DND-41 (cell line): ENCODE measurements at regions not wholly inside any gene's neighbourhood (a gene's known extent, or its start where the extent isn't known, plus 50 kb on each side); places are given as distances from the start of the nearest gene placed in this dataset.

Experiments
- ATAC-seq: fragments of 200-7000 bp; cut with Tn5 transposase; 3 replicates; pipeline ENCODE4 v1.9.1; 2021; ENCODE audit warnings: low read depth; ENCODE audit not compliant: insufficient read depth
- DNase-seq: peaks from one replicate; pipeline ENCODE4 v3.0.0-alpha.2; 2020
- H2AFZ ChIP-seq: 2 replicates; pipeline ENCODE4 v1.6.0; 2012; ENCODE audit warnings: low read depth, low read length
- H3K27ac ChIP-seq: 2 replicates; pipeline ENCODE4 v1.5.1; 2012; ENCODE audit warnings: low read length, inconsistent platforms
- H3K27me3 ChIP-seq: fragments of 200-600 bp; sonication (generic); 2 replicates; pipeline ENCODE4 v1.6.0; 2012; ENCODE audit warnings: low read length, mild to moderate bottlenecking, inconsistent platforms; ENCODE audit not compliant: insufficient read depth, poor library complexity
- H3K36me3 ChIP-seq: 2 replicates; pipeline ENCODE4 v1.5.1; 2012; ENCODE audit warnings: low read length, inconsistent platforms; ENCODE audit not compliant: insufficient read depth
- H3K4me1 ChIP-seq: 2 replicates; pipeline ENCODE4 v1.5.1; 2012; ENCODE audit warnings: mild to moderate bottlenecking, low read length; ENCODE audit not compliant: insufficient read depth
- H3K4me2 ChIP-seq: 2 replicates; pipeline ENCODE4 v1.6.0; 2012; ENCODE audit warnings: mild to moderate bottlenecking, moderate library complexity, low read length, inconsistent platforms; ENCODE audit not compliant: insufficient read depth
- H3K4me3 ChIP-seq, 2 experiments: fragments of 200-600 bp in 1 of 2; shearing (Covaris generic) in 1 of 2; 2 replicates each; pipeline ENCODE4 v1.5.1; 2012 to 2016; ENCODE audit warnings: inconsistent platforms in 2 of 2, low read length in 2 of 2, mild to moderate bottlenecking in 2 of 2, low read depth in 1 of 2, moderate library complexity in 1 of 2
- H3K79me2 ChIP-seq: 2 replicates; pipeline ENCODE4 v1.6.0; 2012; ENCODE audit warnings: low read length, inconsistent platforms; ENCODE audit not compliant: insufficient read depth
- H3K9ac ChIP-seq: 2 replicates; pipeline ENCODE4 v1.6.0; 2012; ENCODE audit warnings: low read depth, mild to moderate bottlenecking, inconsistent platforms, low read length, moderate library complexity
- H3K9me3 ChIP-seq: 2 replicates; pipeline ENCODE4 v1.5.1; 2012; ENCODE audit warnings: low read length, moderate library complexity, mild to moderate bottlenecking, inconsistent platforms; ENCODE audit not compliant: insufficient read depth, severe bottlenecking
- H4K20me1 ChIP-seq: 2 replicates; pipeline ENCODE4 v1.6.0; 2012; ENCODE audit warnings: low read length; ENCODE audit not compliant: insufficient read depth
- EZH2 ChIP-seq: IDR thresholded peaks from 3 replicates; pipeline ENCODE4 v1.6.1; 2012; ENCODE audit warnings: borderline replicate concordance, low read depth, mild to moderate bottlenecking, moderate library complexity, low read length, inconsistent platforms; ENCODE audit not compliant: severe bottlenecking
- TF ChIP-seq, protein P1 (sequence below): IDR thresholded peaks from 2 replicates; pipeline ENCODE4 v1.5.1; 2012; ENCODE audit warnings: borderline replicate concordance, low read length, moderate library complexity, mild to moderate bottlenecking; ENCODE audit not compliant: poor library complexity, severe bottlenecking; ENCODE audit errors: extremely low read depth

DNA sequence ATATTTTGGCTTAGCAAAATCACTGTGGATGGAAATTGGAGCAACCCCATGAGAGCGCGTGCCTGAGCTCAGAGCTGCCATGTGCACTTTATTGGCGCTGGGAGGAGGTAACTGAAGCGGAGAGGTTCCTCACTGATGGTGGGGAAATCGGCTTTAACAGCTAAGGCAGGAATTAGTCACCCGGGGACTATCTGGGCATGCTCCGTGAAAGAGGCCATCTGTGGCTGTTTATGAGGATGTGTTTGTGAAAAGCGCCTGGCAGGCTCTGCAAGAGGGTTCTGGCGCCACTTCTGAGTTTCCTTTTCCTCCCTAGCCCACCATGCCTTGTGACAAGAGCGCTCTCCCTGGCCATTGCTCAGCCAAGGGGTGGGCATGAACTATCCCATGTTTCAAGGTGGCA, 815.6 kb downstream of the UQCRFS1 start:
- Histone ChIP-seq H3K9me3 (no peaks in the 10 kb centered on the region), H3K9ac (no peak overlapping the region), H3K27ac (peak overlapping the region; percentile 44), H3K36me3 (no peaks in the 10 kb centered on the region), H2AFZ (no peak overlapping the region), H3K4me1 (peaks cover 48% of the 10 kb centered on the region), H4K20me1 (no peaks in the 10 kb centered on the region), H3K4me2 (no peak overlapping the region), H3K79me2 (no peaks in the 10 kb centered on the region), H3K4me3 (no peak overlapping the region), H3K27me3 (no peaks in the 10 kb centered on the region)
- ATAC-seq (no peak), DNase-seq (no peak)
- TF ChIP-seq EZH2 = no peak
- TF ChIP-seq, protein P1, sequence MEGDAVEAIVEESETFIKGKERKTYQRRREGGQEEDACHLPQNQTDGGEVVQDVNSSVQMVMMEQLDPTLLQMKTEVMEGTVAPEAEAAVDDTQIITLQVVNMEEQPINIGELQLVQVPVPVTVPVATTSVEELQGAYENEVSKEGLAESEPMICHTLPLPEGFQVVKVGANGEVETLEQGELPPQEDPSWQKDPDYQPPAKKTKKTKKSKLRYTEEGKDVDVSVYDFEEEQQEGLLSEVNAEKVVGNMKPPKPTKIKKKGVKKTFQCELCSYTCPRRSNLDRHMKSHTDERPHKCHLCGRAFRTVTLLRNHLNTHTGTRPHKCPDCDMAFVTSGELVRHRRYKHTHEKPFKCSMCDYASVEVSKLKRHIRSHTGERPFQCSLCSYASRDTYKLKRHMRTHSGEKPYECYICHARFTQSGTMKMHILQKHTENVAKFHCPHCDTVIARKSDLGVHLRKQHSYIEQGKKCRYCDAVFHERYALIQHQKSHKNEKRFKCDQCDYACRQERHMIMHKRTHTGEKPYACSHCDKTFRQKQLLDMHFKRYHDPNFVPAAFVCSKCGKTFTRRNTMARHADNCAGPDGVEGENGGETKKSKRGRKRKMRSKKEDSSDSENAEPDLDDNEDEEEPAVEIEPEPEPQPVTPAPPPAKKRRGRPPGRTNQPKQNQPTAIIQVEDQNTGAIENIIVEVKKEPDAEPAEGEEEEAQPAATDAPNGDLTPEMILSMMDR = no peak

DNA sequence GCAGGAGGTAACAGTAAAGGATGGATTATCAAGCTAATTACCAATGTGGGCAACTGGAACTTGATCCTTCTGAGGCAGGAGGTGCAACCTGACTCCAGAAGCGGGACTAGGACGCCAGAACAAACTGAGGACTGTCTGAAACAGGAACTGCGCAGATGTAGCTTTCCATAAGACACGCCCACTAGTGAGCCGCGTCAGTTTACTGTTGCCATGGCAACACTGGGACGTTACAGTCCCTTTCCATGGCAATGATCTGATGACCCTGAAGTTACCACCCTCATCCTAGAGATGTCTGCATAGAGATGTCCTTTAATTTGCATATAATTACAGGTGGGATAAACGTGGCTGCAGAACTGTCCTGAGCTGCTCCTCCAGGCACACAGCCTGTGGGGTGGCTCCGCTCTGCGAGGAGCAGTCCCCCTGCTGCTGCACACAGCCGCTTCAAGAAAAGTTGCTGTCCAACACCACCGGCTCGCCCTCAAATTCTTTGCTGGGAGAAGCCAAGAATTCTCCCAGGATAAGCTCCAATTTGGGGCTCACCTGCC, 816.6 kb downstream of the UQCRFS1 start:
- H3K36me3 ChIP-seq = no peaks in the 10 kb centered on the region

DNA sequence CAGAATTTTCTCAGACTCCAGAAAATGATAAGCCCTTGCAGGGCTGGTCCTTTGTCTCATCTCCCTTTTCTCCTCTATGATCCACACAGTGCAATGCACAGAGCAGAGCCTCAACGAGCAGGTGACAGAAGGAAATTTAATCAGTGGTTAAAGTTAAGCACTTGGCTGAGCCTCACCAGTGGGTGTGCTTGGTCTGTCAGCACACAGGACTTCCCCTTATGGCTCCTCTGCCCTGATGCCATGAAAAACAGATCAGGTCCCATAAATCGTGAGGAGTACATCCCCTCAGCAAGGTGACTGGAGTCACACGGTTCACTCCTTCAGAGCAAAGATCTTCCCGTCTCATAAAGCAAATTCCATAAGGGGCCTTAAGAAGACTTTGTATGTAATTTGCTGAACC, 818.2 kb downstream of the UQCRFS1 start:
- no peak overlapping the region for H3K4me3 ChIP-seq
- TF ChIP-seq EZH2 = no peak
- TF ChIP-seq, protein P1 = no peak
- H3K36me3 ChIP-seq = no peaks in the 10 kb centered on the region
- H3K27ac ChIP-seq = peak overlapping the region; percentile 98
- H4K20me1 ChIP-seq = no peaks in the 10 kb centered on the region
- H3K4me1 ChIP-seq = peaks cover 60% of the 10 kb centered on the region
- peak; percentile 43 for DNase-seq
- H2AFZ ChIP-seq = 0 out of 2 replicates have a peak overlapping the region, but pooled peaks have one; percentile 19
- peak overlapping the region; percentile 62 for H3K9ac ChIP-seq
- ATAC-seq = peak; percentile 64
- H3K9me3 ChIP-seq = no peaks in the 10 kb centered on the region
- H3K4me2 ChIP-seq = peak overlapping the region; percentile 62
- H3K27me3 ChIP-seq = no peaks in the 10 kb centered on the region
- no peaks in the 10 kb centered on the region for H3K79me2 ChIP-seq

More for the DNA sequence above, 816.6 kb downstream of the UQCRFS1 start:
- no peak overlapping the region for H3K4me3 ChIP-seq
- H3K9ac ChIP-seq = no peak overlapping the region
- no peaks in the 10 kb centered on the region for H4K20me1 ChIP-seq
- H3K27ac ChIP-seq = peak overlapping the region; percentile 98
- ATAC-seq (no peak), DNase-seq (no peak)
- H3K9me3 ChIP-seq = no peaks in the 10 kb centered on the region
- H3K79me2 ChIP-seq = no peaks in the 10 kb centered on the region
- no peak overlapping the region for H2AFZ ChIP-seq
- TF ChIP-seq EZH2 = no peak
- TF ChIP-seq, protein P1 = no peak
- no peaks in the 10 kb centered on the region for H3K27me3 ChIP-seq
- H3K4me2 ChIP-seq = no peak overlapping the region
- H3K4me1 ChIP-seq = peaks cover 54% of the 10 kb centered on the region
